Neural cell (in vitro differentiated cells): ENCODE measurements at regions not wholly inside any gene's neighbourhood (a gene's known extent, or its start where the extent isn't known, plus 50 kb on each side); places are given as distances from the start of the nearest gene placed in this dataset.

ENCODE experiments used
- H2AFZ ChIP-seq: fragments of 200-600, 300-800 bp; sonication (generic), shearing (Covaris generic); 2 replicates; pipeline ENCODE4 v1.6.0; 2014; ENCODE audit warnings: low read depth, mild to moderate bottlenecking, antibody characterized with exemption, low read length, moderate library complexity
- H3F3A ChIP-seq: fragments of 200-600 bp; shearing (Covaris generic); 2 replicates; pipeline ENCODE4 v1.6.1; 2016; ENCODE audit warnings: mild to moderate bottlenecking, moderate library complexity, mixed read lengths, antibody characterized with exemption, low read length; ENCODE audit not compliant: insufficient read depth, poor library complexity, severe bottlenecking
- H3K27ac ChIP-seq: fragments of 200-600, 300-800 bp; sonication (generic), shearing (Covaris generic); 2 replicates; pipeline ENCODE4 v1.5.1; 2014; ENCODE audit warnings: mild to moderate bottlenecking, low read length, moderate library complexity
- H3K27me3 ChIP-seq: fragments of 300-800, 200-600 bp; sonication (generic), shearing (Covaris generic); 2 replicates; pipeline ENCODE4 v1.6.0; 2014; ENCODE audit warnings: mild to moderate bottlenecking, low read depth, low read length, moderate library complexity; ENCODE audit not compliant: insufficient read depth
- H3K36me3 ChIP-seq: fragments of 300-800, 200-600 bp; sonication (generic), shearing (Covaris generic); 2 replicates; pipeline ENCODE4 v1.5.1; 2014; ENCODE audit warnings: mild to moderate bottlenecking, antibody characterized with exemption, low read length, moderate library complexity; ENCODE audit not compliant: insufficient read depth
- H3K4me2 ChIP-seq: fragments of 300-800, 200-600 bp; sonication (generic), shearing (Covaris generic); 2 replicates; pipeline ENCODE4 v1.6.0; 2014; ENCODE audit warnings: mild to moderate bottlenecking, low read length
- H3K4me3 ChIP-seq: fragments of 300-800, 200-600 bp; sonication (generic), shearing (Covaris generic); 2 replicates; pipeline ENCODE4 v1.5.1; 2014; ENCODE audit warnings: mild to moderate bottlenecking, low read length, moderate library complexity
- H3K79me2 ChIP-seq: fragments of 200-600 bp; shearing (Covaris generic); replicated peaks from 2 replicates; pipeline ENCODE4 v1.6.0; 2014; ENCODE audit warnings: mild to moderate bottlenecking, low read length, moderate library complexity; ENCODE audit not compliant: insufficient read depth
- H3K9ac ChIP-seq: fragments of 300-800, 200-600 bp; sonication (generic), shearing (Covaris generic); 2 replicates; pipeline ENCODE4 v1.6.1; 2016; ENCODE audit warnings: mild to moderate bottlenecking, low read length, mixed read lengths
- H3K9me2 ChIP-seq: fragments of 200-600 bp; shearing (Covaris generic); 2 replicates; pipeline ENCODE4 v1.6.1; 2016; ENCODE audit warnings: mild to moderate bottlenecking, low read length, mixed read lengths; ENCODE audit not compliant: insufficient read depth
- H3K9me3 ChIP-seq: fragments of 200-600, 300-800 bp; sonication (generic), shearing (Covaris generic); 2 replicates; pipeline ENCODE4 v1.6.1; 2016; ENCODE audit warnings: mild to moderate bottlenecking, mixed run types, low read length, moderate library complexity, mixed read lengths
- H4K20me1 ChIP-seq: fragments of 200-600 bp; shearing (Covaris generic); 2 replicates; pipeline ENCODE4 v1.6.1; 2016; ENCODE audit warnings: mild to moderate bottlenecking, mixed run types; ENCODE audit not compliant: insufficient read depth
- CTCF ChIP-seq: fragments of 450-650 bp; IDR thresholded peaks from 2 replicates; pipeline ENCODE4 v1.5.1; 2014; ENCODE audit warnings: antibody characterized with exemption, mild to moderate bottlenecking, moderate library complexity; ENCODE audit not compliant: poor library complexity, severe bottlenecking
- EP300 ChIP-seq: fragments of 450-650 bp; conservative IDR thresholded peaks from 2 replicates; pipeline ENCODE4 v1.6.1; 2014; ENCODE audit warnings: antibody characterized with exemption, mild to moderate bottlenecking, moderate library complexity; ENCODE audit not compliant: poor library complexity, severe bottlenecking
- EZH2 ChIP-seq: fragments of 200-600, 300-800 bp; shearing (Covaris generic), sonication (generic); IDR thresholded peaks from 2 replicates; pipeline ENCODE4 v1.6.1; 2014; ENCODE audit warnings: antibody characterized with exemption, low read length, borderline replicate concordance, mild to moderate bottlenecking; ENCODE audit not compliant: insufficient read depth, poor library complexity, severe bottlenecking
- MXI1 ChIP-seq: fragments of 450-650 bp; conservative IDR thresholded peaks from 2 replicates; pipeline ENCODE4 v1.6.1; 2014; ENCODE audit warnings: antibody characterized with exemption, mild to moderate bottlenecking; ENCODE audit not compliant: poor library complexity, severe bottlenecking
- POLR2AphosphoS5 ChIP-seq: IDR thresholded peaks from 2 replicates; pipeline ENCODE4 v1.6.1; 2012
- RAD21 ChIP-seq: fragments of 450-650 bp; conservative IDR thresholded peaks from 2 replicates; pipeline ENCODE4 v1.6.1; 2014; ENCODE audit warnings: antibody characterized with exemption, mild to moderate bottlenecking, moderate library complexity
- REST ChIP-seq: IDR thresholded peaks from 2 replicates; pipeline ENCODE4 v1.6.1; 2012; ENCODE audit warnings: borderline replicate concordance
- SMC3 ChIP-seq: fragments of 450-650 bp; conservative IDR thresholded peaks from 2 replicates; pipeline ENCODE4 v1.6.1; 2014; ENCODE audit warnings: antibody characterized with exemption, mild to moderate bottlenecking, moderate library complexity; ENCODE audit not compliant: poor library complexity
- TAF1 ChIP-seq: IDR thresholded peaks from 2 replicates; pipeline ENCODE4 v1.6.1; 2012; ENCODE audit warnings: low read depth

GRCh38 chr1:14460173-14460572 is 138.3 kb upstream of the KAZN start:
- H3K9me2 ChIP-seq = no peaks in the 10 kb centered on the region
- no peaks in the 10 kb centered on the region for H4K20me1 ChIP-seq
- no peak overlapping the region for H3K27ac ChIP-seq
- TF ChIP-seq REST = no peak
- no peak for TF ChIP-seq EP300
- TF ChIP-seq SMC3 = no peak
- no peak for TF ChIP-seq MXI1
- TF ChIP-seq TAF1 = no peak
- no peak for TF ChIP-seq POLR2AphosphoS5
- no peak for TF ChIP-seq EZH2
- H3K9ac ChIP-seq = no peak overlapping the region
- H3K4me2 ChIP-seq = no peak overlapping the region
- no peaks in the 10 kb centered on the region for H3K36me3 ChIP-seq
- H3K27me3 ChIP-seq = no peaks in the 10 kb centered on the region
- no peak overlapping the region for H3K4me3 ChIP-seq
- no peaks in the 10 kb centered on the region for H3K9me3 ChIP-seq
- H3K79me2 ChIP-seq = no peaks in the 10 kb centered on the region
- no peaks in the 10 kb centered on the region for H3F3A ChIP-seq
- no peak overlapping the region for H2AFZ ChIP-seq

GRCh38 chr1:14462851-14463250 is 135.6 kb upstream of the KAZN start:
- Histone ChIP-seq H3K9me2 (no peaks in the 10 kb centered on the region), H3K4me3 (no peak overlapping the region), H3F3A (no peaks in the 10 kb centered on the region), H4K20me1 (no peaks in the 10 kb centered on the region), H3K79me2 (no peaks in the 10 kb centered on the region), H3K36me3 (no peaks in the 10 kb centered on the region), H3K9ac (no peak overlapping the region), H2AFZ (no peak overlapping the region), H3K4me2 (no peak overlapping the region), H3K27ac (no peak overlapping the region), H3K9me3 (no peaks in the 10 kb centered on the region), H3K27me3 (no peaks in the 10 kb centered on the region)
- TF ChIP-seq EP300 = no peak
- no peak for TF ChIP-seq CTCF
- TF ChIP-seq RAD21 = no peak

GRCh38 chr1:14466006-14466405 is 132.5 kb upstream of the KAZN start:
- Histone ChIP-seq H3K79me2 (no peaks in the 10 kb centered on the region), H3F3A (no peaks in the 10 kb centered on the region), H2AFZ (no peak overlapping the region)

More at GRCh38 chr1:14466006-14466405, 132.5 kb upstream of the KAZN start:
- Histone ChIP-seq H3K4me2 (no peak overlapping the region), H4K20me1 (no peaks in the 10 kb centered on the region), H3K9me2 (no peaks in the 10 kb centered on the region), H3K9me3 (no peaks in the 10 kb centered on the region), H3K4me3 (no peak overlapping the region), H3K27me3 (no peaks in the 10 kb centered on the region), H3K27ac (no peak overlapping the region), H3K9ac (no peak overlapping the region), H3K36me3 (no peaks in the 10 kb centered on the region)
- TF ChIP-seq CTCF (no peak), REST (no peak), EZH2 (no peak), EP300 (no peak), SMC3 (no peak), TAF1 (no peak), RAD21 (no peak)
